Transverse colon (tissue), 4 donors: ENCODE measurements at regions not wholly inside any gene's neighbourhood (a gene's known extent, or its start where the extent isn't known, plus 50 kb on each side); places are given as distances from the start of the nearest gene placed in this dataset.

ENCODE experiments used
- DNase-seq: peaks from one replicate; pipeline ENCODE4 v3.0.0-alpha.2; 2019
- H3K27ac ChIP-seq, 4 donors: fragments of 200-600 bp; sonication (generic); 2 replicates each; pipeline ENCODE4 v1.5.1; 2016 to 2018; ENCODE audit warnings: inconsistent platforms in 4 of 4
- H3K27me3 ChIP-seq: fragments of 200-600 bp; sonication (generic); 2 replicates; pipeline ENCODE4 v1.5.1; 2017; ENCODE audit warnings: inconsistent platforms
- H3K36me3 ChIP-seq, 4 donors: fragments of 200-600 bp; sonication (generic); 2 replicates each; pipeline ENCODE4 v1.5.1; 2017 to 2019; ENCODE audit warnings: inconsistent platforms in 4 of 4
- H3K4me1 ChIP-seq, 4 donors: fragments of 200-600 bp; sonication (generic); 2 replicates each; pipeline ENCODE4 v1.5.1; 2017 to 2020; ENCODE audit warnings: inconsistent platforms in 4 of 4
- H3K4me3 ChIP-seq, 4 donors: fragments of 200-600 bp; sonication (generic); 1 replicate in 1 of 4; 2 replicates in 3 of 4; pipeline versions ENCODE4 v1.5.1 to v1.6.1; 2017 to 2019; ENCODE audit warnings: inconsistent platforms in 4 of 4
- H3K9me3 ChIP-seq, 2 donors: fragments of 200-600 bp; sonication (generic); 2 replicates each; pipeline ENCODE4 v1.5.1; 2017 to 2019; ENCODE audit warnings: inconsistent platforms in 2 of 2
- CTCF ChIP-seq, 5 experiments: fragments of 200-600 bp in 3 of 5; fragments of 450-650 bp in 2 of 5; sonication (generic) in 3 of 5; IDR thresholded peaks; 1 replicate in 2 of 5; 2 replicates in 3 of 5; pipeline ENCODE4 v1.5.1; 2016 to 2017; ENCODE audit warnings: antibody characterized with exemption in 5 of 5, inconsistent platforms in 3 of 5, mild to moderate bottlenecking in 2 of 5, moderate library complexity in 1 of 5
- EP300 ChIP-seq: sonication (generic); formaldehyde crosslinking; IDR thresholded peaks from one replicate; pipeline ENCODE4 v1.6.1; 2017; ENCODE audit warnings: antibody characterized with exemption, low read depth
- POLR2A ChIP-seq: fragments of 450-650 bp; IDR thresholded peaks from one replicate; pipeline ENCODE4 v1.6.1; 2016; ENCODE audit warnings: antibody characterized with exemption, mild to moderate bottlenecking, moderate library complexity
- POLR2AphosphoS5 ChIP-seq, 3 donors: sonication (generic); formaldehyde crosslinking; IDR thresholded peaks; one replicate each; pipeline ENCODE4 v1.6.1; 2016; ENCODE audit warnings: antibody characterized with exemption in 3 of 3
- WGBS, 2 donors: methylation state at CpG; one replicate each; pipeline ENCODE4 v1.1.5; 2018; ENCODE audit warnings: low coverage in 1 of 2; 5-methylcytosine and 5-hydroxymethylcytosine counted together
- in situ Hi-C, 4 donors: fragments of 200-750 bp; cut with MboI; loops; one replicate each; pipeline versions ENCODE4 v1.15.0 to v1.15.1; 2017; ENCODE audit warnings: low sequenced_read_pairs in 3 of 4, low pct_ligation_motif_present in 1 of 4, low pct_unique_long_range_greater_than_20kb in 1 of 4
- intact Hi-C: fragments of 100-400 bp; cut with DNase I; formaldehyde crosslinking; loops from one replicate; pipeline ENCODE4 v1.15.1; 2023; ENCODE audit warnings: low total_unique reads

- H3K27ac ChIP-seq = no peak overlapping the region
- H3K4me3 ChIP-seq = no peak overlapping the region
- no peaks in the 10 kb centered on the region for H3K27me3 ChIP-seq
- intact Hi-C loops = no loop called here
- in situ Hi-C loops = no loop called here
- no peaks in the 10 kb centered on the region for H3K9me3 ChIP-seq
- H3K4me1 ChIP-seq = no peaks in the 10 kb centered on the region
- TF ChIP-seq EP300 (no peak), CTCF (IDR thresholded peaks at IDR 0.05) (no peak), POLR2A (no peak), POLR2AphosphoS5 (IDR thresholded peaks at IDR 0.05) (no peak)
- 57% methylated on average over 2 of the region's 2 CpGs; no CpG with 5 or more reads in 1 of the 2 donors for WGBS, 2 donors
- no peaks in the 10 kb centered on the region for H3K36me3 ChIP-seq
- no peak for DNase-seq
Measured at GRCh38 chr1:112247961-112248360, 148.1 kb upstream of the CTTNBP2NL start.

DNA sequence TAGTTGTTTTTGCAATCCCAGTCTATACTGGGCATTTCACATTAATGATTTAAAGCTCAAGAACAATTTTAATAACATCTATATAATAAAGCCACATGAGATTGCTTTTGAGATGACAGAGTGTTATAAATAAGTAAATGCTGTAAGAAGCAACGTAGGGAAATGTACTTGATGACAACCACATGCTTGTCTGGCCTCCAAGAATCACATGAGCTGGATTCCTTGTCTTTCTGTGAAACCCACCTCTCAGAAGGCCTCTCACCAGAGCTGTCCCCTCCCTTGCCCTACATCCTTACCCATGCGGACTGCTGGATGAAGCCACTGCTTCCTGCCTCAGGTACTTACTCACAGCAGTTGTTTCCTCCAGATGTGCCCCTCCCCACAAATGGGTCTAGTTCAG is 145.1 kb upstream of the CTTNBP2NL start:
- TF ChIP-seq POLR2AphosphoS5 (IDR thresholded peaks at IDR 0.05) (no peak), POLR2A (no peak), CTCF (IDR thresholded peaks at IDR 0.05) (no peak), EP300 (no peak)
- H3K36me3 ChIP-seq = no peaks in the 10 kb centered on the region
- no peaks in the 10 kb centered on the region for H3K9me3 ChIP-seq
- 30 to 79% methylated on average over 1 to 2 of the region's 2 CpGs for WGBS, 2 donors
- H3K27ac ChIP-seq = no peak overlapping the region
- no peak overlapping the region for H3K4me3 ChIP-seq
- intact Hi-C loops = no loop called here
- no peaks in the 10 kb centered on the region for H3K4me1 ChIP-seq
- no peak for DNase-seq
- in situ Hi-C loops = no loop called here
- H3K27me3 ChIP-seq = no peaks in the 10 kb centered on the region

DNA sequence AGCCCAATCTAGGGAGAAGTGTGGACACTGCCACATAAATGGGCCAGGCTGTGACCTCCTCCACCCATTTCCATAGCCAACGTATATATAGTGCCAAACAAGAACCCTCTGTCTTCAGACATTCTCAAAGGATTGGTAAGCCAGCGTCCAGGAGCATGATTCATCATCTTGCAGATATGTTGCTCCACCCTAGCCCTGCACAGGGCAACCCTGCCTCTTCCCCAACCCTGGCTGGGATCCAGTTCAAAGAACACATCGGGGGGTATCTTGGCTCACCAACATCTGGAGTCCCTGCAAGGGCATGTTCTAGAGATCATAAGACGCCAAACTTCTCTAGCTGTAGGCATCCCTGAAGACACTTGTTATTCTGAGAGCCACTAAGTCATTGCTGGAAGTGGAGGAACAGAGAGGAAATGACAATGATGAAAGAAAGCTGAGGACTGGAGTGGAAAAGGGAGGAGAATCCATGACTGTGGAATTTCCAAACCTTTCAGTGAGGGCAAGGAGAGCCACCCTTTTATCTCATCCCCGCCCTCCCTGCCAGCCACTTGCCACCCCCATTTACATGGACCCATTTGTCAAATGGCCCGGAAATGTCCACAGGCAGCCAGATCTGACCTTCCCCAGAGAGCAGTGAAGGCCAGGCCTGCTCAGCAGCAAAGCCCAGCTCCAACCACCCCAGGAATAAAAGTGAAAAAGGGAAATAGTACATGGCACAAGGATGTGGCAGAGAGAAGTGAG is 144.1 kb upstream of the CTTNBP2NL start:
- H3K27me3 ChIP-seq = no peaks in the 10 kb centered on the region
- no peak for DNase-seq
- H3K9me3 ChIP-seq = no peaks in the 10 kb centered on the region
- intact Hi-C loops (no loop called here), in situ Hi-C loops (no loop called here)
- TF ChIP-seq POLR2A (no peak), EP300 (no peak), CTCF (IDR thresholded peaks at IDR 0.05) (no peak), POLR2AphosphoS5 (IDR thresholded peaks at IDR 0.05) (no peak)
- no peak overlapping the region for H3K27ac ChIP-seq
- 77% methylated on average over 6 of the region's 6 CpGs; no CpG with 5 or more reads in 1 of the 2 donors for WGBS, 2 donors
- H3K36me3 ChIP-seq = no peaks in the 10 kb centered on the region
- no peak overlapping the region for H3K4me3 ChIP-seq
- H3K4me1 ChIP-seq = no peaks in the 10 kb centered on the region

DNA sequence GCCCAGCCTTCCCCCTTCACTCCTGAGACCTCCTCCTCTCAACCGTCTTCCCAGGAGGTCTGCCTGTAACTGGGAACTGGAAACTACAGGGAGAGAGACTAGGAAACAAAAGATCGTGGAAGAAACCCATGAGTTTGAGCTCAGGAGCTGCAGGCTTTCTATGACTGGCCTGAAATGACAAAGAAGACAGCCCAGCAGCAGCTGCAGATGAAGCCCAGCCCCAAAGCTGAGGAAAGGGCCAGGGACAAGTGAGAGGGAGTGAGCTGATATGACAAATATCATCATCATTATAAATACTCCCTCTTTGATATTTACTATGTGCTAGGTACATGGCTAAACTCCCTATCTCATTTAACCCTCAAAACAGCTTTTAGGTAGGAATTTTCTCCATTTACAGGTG is 142.6 kb upstream of the CTTNBP2NL start:
- in situ Hi-C loops (no loop called here), intact Hi-C loops (no loop called here)

More for the DNA sequence above, 142.6 kb upstream of the CTTNBP2NL start:
- TF ChIP-seq POLR2A (no peak), CTCF (IDR thresholded peaks at IDR 0.05) (no peak), EP300 (no peak), POLR2AphosphoS5 (IDR thresholded peaks at IDR 0.05) (no peak)
- Histone ChIP-seq H3K27ac (no peak overlapping the region), H3K9me3 (no peaks in the 10 kb centered on the region), H3K4me1 (no peaks in the 10 kb centered on the region), H3K4me3 (no peak overlapping the region), H3K36me3 (no peaks in the 10 kb centered on the region), H3K27me3 (no peaks in the 10 kb centered on the region)
- WGBS, 2 donors = 72 to 80% methylated on average over 1 to 2 of the region's 2 CpGs
- no peak for DNase-seq
